ENCODE measurements at regions not wholly inside any gene's neighbourhood (a gene's known extent, or its start where the extent isn't known, plus 50 kb on each side); places are given as distances from the start of the nearest gene placed in this dataset.

- H3K4me1 ChIP-seq = peaks cover 0 to 9% (median 2%) of the 10 kb centered on the region in 12 donors
- H3K27me3 ChIP-seq = no peaks in the 10 kb centered on the region
- no peak for TF ChIP-seq CTCF (IDR thresholded peaks at IDR 0.05)
- TF ChIP-seq POLR2A (IDR thresholded peaks at IDR 0.05) = no peak
- ATAC-seq = no peak
- WGBS, 4 donors = 91 to 97% (median 96%) methylated on average over 3 of the region's 3 CpGs
- intact Hi-C loops (cut with DNase I) = loop anchor here in 1 of 10 donors (10.0 kb wide), 1 partner anchor 64 kb away; no protein-coding TSS in a partner anchor
- H3K9me3 ChIP-seq = no peaks in the 10 kb centered on the region
- no peak for DNase-seq
- H3K4me3 ChIP-seq = no peak overlapping the region
- no peak overlapping the region for H3K27ac ChIP-seq
- no peaks in the 10 kb centered on the region for H3K36me3 ChIP-seq
These were observed 491.8 kb upstream of the TBL1XR1 start for GRCh38 chr3:177689077-177689476.

- H3K4me1 ChIP-seq = peaks cover 0 to 13% (median 6%) of the 10 kb centered on the region in 12 donors
- intact Hi-C loops (cut with DNase I) = loop anchor here in 1 of 10 donors (10.0 kb wide), 1 partner anchor 65 kb away; no protein-coding TSS in a partner anchor
- H3K27me3 ChIP-seq = no peaks in the 10 kb centered on the region
- no peak overlapping the region for H3K27ac ChIP-seq
- no peaks in the 10 kb centered on the region for H3K36me3 ChIP-seq
- no peak overlapping the region for H3K4me3 ChIP-seq
- TF ChIP-seq POLR2A (IDR thresholded peaks at IDR 0.05) (no peak), CTCF (IDR thresholded peaks at IDR 0.05) (no peak)
- ATAC-seq (no peak), DNase-seq (no peak)
- 91 to 95% (median 92%) methylated on average over 4 of the region's 4 CpGs for WGBS, 4 donors
- no peaks in the 10 kb centered on the region for H3K9me3 ChIP-seq
These were observed 492.6 kb upstream of the TBL1XR1 start for GRCh38 chr3:177689869-177690268.

GRCh38 chr3:177690306-177690705 is 493.0 kb upstream of the TBL1XR1 start:
- no peaks in the 10 kb centered on the region for H3K9me3 ChIP-seq
- no peak overlapping the region for H3K4me3 ChIP-seq
- intact Hi-C loops (cut with DNase I) = no loop called here
- WGBS, 4 donors = 67 to 90% (median 80%) methylated on average over 3 of the region's 3 CpGs
- H3K4me1 ChIP-seq = peaks cover 0 to 16% (median 7%) of the 10 kb centered on the region in 12 donors
- H3K36me3 ChIP-seq = no peaks in the 10 kb centered on the region
- H3K27ac ChIP-seq = no peak overlapping the region
- no peak for TF ChIP-seq CTCF (IDR thresholded peaks at IDR 0.05)
- TF ChIP-seq POLR2A (IDR thresholded peaks at IDR 0.05) = no peak
- DNase-seq = no peak
- H3K27me3 ChIP-seq = no peaks in the 10 kb centered on the region
- ATAC-seq = no peak

- Histone ChIP-seq H3K27ac (no peak overlapping the region), H3K9me3 (no peaks in the 10 kb centered on the region)
These were observed 495.2 kb upstream of the TBL1XR1 start for GRCh38 chr3:177692304-177692975.

More at GRCh38 chr3:177692304-177692975, 495.2 kb upstream of the TBL1XR1 start:
- Histone ChIP-seq H3K27me3 (no peaks in the 10 kb centered on the region), H3K36me3 (no peaks in the 10 kb centered on the region), H3K4me3 (no peak overlapping the region), H3K4me1 (peaks cover 0 to 16% (median 7%) of the 10 kb centered on the region in 12 donors)
- DNase-seq (no peak), ATAC-seq (no peak)
- no peak for TF ChIP-seq POLR2A (IDR thresholded peaks at IDR 0.05)
- no peak for TF ChIP-seq CTCF (IDR thresholded peaks at IDR 0.05)
- 67 to 77% (median 73%) methylated on average over 3 of the region's 3 CpGs for WGBS, 4 donors
- intact Hi-C loops (cut with DNase I) = no loop called here

All from heart left ventricle (tissue), 16 donors.